Breast epithelium (tissue), 3 donors: ENCODE measurements at regions not wholly inside any gene's neighbourhood (a gene's known extent, or its start where the extent isn't known, plus 50 kb on each side); places are given as distances from the start of the nearest gene placed in this dataset.

Experiments used
- POLR2A ChIP-seq: fragments of 450-650 bp; IDR thresholded peaks from one replicate; pipeline ENCODE4 v1.6.1; 2016; ENCODE audit warnings: antibody characterized with exemption, mild to moderate bottlenecking, moderate library complexity
- TF ChIP-seq, protein P1 (sequence below), 3 donors: fragments of 450-650 bp; IDR thresholded peaks; one replicate each; pipeline ENCODE4 v1.5.1; 2016 to 2017; ENCODE audit warnings: antibody characterized with exemption in 3 of 3, mild to moderate bottlenecking in 3 of 3, moderate library complexity in 3 of 3

DNA sequence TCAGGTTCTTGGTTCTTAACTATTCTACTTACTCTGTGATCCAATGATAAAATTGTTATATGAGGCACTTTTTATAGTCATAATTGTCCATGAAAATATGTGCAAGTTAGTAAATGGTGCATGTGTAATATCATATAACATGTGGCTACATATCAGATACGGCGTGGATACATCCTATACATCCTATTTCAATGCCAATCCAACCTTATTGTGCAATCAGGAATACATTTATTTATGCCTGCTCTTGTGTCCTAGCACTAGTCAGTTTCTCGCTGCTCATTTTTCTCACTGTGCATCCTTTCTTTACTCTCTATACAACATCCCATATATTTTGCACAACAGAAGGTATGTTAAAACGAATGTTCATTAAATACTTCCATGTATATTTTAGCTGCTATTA lies 1141.1 kb downstream of the FAT4 start:
- TF ChIP-seq, protein P1, sequence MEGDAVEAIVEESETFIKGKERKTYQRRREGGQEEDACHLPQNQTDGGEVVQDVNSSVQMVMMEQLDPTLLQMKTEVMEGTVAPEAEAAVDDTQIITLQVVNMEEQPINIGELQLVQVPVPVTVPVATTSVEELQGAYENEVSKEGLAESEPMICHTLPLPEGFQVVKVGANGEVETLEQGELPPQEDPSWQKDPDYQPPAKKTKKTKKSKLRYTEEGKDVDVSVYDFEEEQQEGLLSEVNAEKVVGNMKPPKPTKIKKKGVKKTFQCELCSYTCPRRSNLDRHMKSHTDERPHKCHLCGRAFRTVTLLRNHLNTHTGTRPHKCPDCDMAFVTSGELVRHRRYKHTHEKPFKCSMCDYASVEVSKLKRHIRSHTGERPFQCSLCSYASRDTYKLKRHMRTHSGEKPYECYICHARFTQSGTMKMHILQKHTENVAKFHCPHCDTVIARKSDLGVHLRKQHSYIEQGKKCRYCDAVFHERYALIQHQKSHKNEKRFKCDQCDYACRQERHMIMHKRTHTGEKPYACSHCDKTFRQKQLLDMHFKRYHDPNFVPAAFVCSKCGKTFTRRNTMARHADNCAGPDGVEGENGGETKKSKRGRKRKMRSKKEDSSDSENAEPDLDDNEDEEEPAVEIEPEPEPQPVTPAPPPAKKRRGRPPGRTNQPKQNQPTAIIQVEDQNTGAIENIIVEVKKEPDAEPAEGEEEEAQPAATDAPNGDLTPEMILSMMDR (IDR thresholded peaks at IDR 0.05) = no peak
- no peak for TF ChIP-seq POLR2A
